GM21717 (cell line): ENCODE measurements at regions not wholly inside any gene's neighbourhood (a gene's known extent, or its start where the extent isn't known, plus 50 kb on each side); places are given as distances from the start of the nearest gene placed in this dataset.

ENCODE experiments used
- ATAC-seq: cut with Tn5 transposase; IDR thresholded peaks from one replicate; pipeline ENCODE4 v1.9.1; 2021; ENCODE audit warnings: mild to moderate bottlenecking, moderate library complexity; ENCODE audit not compliant: unreplicated experiment

DNA sequence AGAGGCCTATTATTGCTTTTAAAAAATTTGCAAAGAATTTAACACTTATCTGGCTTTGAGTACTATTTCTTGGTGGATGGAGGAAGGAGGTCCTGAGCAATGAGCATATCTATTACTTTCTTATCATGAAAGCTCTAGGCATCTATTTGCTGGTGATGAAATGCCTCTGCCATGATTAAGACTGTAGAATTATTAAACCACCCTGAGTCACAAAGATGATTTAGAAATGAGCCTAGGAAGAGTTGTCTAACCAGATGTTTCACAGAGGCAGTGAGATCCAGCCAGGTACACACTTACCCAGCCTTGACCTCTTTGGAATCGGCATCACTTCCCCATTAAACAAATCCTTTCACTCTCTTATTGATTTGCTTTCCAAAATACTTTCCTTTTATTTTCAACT is 304.4 kb upstream of the KIF2A start:
- no peak for ATAC-seq

DNA sequence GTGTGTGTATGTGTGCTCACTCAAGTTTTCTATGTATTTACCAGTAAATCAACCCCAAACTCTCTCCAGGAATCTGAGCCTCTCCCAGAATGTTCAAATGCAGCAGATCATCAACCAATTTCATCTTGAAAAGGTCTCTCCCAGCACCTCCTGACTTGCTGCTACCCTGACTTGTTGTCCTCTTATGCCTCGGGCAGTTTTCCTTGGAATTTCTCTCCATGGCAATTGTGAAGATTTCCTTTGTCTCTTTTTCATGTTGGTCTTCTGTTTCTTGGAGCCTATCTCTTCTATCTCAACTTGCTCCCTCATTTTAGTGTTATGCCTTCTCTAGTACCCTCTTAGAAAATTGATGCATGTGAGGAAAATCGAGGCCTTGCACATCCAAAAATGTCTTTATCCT is 303.6 kb upstream of the KIF2A start:
- no peak for ATAC-seq

DNA sequence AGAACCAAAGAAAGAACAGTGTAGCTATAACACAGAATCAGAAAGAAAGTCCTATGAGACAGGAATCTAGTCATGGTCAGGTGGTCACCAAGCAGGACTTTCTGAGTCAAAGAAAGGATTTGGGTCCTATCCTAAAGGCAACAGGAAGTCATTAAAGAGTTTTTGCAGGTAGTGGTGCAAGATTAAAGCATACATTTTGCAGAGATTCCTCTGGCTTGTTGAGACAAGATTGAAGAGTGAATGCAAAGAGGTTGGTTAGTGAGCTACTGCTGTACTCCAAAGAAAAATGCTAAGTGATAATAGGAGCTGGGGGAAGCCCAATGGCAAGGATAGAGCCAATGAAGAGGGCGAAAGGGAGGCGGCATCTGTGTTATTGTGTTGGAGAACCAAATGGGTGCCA is 300.5 kb upstream of the KIF2A start:
- ATAC-seq = no peak

DNA sequence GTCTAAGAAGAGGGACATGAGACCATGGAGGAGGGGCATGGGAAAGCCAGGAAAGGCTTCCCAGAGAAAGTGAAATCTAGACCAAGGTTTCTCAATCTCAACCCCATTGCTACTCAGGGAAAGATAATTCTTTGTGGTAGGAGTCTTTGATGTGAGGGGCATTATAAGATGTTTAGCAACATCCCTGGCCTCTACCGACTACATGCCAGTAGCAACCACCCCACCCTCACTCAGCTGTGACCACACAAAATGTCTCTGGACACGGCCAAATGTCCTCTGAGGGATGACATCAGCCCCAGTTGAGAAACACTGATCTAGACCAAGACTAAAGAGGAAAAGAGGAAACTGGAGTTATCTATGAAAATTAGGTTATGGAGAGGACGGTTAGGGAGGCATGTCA is 298.5 kb upstream of the KIF2A start:
- no peak for ATAC-seq

DNA sequence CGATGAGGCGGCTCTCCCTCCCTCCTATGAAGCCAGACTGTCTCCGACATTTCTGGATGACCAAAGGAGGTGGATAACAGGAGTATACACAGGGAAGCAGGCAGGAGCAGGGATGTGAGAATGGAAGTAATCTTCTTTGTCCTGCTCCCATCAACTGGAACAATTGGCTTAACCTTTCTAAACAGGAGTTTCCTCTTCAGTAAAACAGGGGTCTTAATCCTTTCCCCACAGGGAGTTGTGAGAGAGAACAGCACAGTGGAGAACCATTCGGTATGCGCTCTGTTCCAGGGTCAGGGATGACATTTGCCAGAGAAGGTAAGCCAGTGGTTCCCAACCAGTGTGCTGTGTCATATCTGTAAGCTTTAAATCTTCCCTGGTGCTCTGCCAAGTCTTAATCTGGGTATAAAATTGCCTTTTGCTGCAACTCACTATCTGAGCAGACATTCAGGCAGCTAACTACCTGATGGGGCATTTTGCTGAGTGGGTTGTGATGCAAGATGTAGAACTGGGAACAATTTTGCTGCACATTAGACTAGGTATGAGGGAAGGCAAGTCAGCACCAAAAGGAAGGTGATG is 294.8 kb upstream of the KIF2A start:
- no peak for ATAC-seq

DNA sequence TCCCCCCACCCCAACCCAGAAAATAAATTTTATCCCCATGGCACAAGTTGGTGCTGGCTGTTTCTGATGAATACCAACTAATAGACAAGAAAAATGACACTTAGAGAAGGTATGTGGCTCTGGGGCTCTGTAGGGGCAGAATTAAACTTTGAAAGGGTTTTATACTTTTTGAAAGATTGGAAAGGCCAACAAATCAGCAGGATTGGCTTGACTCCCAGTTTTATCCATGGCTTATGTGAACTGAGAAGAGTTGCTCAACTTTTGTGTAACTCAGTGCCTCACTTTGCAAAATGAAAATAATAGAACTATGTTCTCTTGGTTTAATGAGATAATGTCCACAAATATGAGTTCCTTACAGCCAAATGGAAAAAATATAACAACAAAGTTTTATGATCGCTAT is 288.9 kb upstream of the KIF2A start:
- no peak for ATAC-seq

DNA sequence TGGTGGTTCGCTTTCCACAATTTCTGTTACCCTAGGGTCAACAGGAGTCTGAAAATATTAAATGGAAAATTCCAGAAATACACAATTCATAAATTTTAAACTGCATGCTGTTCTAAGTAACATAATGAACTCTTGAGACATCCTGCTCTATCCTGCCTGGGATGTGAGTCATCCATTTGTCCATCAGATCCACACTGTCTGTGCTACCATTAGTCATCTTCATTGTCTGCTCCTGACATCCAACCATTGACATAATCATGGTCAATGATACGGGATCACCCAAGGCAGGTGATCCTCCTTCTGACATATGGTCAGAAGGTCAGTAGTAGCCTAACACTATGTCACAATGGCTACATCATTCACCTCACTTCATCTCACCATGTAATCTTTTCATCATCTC is 276.7 kb upstream of the KIF2A start:
- no peak for ATAC-seq

DNA sequence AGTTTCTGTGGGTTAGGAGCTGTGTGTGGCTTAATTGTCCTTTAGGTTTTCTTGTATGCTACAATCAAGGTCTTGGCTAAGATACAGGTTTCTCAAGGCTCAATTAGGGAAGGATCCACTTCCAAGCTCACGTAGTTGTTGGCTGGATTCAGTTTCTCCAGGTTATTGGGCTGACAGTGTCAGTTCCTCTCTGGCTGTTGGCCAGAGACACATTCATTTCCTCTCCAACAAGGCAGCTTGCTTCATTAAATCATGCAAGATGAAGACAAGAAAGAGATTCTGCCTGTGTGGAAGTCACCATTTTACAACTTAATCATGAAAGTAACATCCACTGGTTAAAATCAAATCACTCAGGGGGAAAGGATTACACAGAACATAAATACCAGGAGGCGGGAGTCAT is 275.7 kb upstream of the KIF2A start:
- no peak for ATAC-seq

DNA sequence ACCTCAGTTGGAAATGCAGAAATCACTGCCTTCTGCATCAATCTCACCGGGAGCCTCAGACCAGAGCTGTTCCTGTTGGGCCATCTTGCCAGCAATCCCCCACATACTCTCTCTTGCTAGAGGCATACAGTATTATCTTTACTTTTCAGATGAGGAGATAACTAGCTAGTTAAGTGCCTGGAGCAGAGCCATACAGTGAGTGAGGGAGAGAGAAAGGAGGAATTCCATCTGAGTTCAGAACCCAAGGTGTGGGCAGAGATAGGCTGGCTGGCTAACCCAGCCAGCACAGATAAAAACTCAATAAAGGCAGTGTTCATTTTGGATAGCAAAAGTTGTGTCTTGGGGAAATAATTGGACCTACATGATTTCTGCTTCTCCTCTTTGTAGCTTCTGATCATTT is 268.0 kb upstream of the KIF2A start:
- ATAC-seq = no peak

DNA sequence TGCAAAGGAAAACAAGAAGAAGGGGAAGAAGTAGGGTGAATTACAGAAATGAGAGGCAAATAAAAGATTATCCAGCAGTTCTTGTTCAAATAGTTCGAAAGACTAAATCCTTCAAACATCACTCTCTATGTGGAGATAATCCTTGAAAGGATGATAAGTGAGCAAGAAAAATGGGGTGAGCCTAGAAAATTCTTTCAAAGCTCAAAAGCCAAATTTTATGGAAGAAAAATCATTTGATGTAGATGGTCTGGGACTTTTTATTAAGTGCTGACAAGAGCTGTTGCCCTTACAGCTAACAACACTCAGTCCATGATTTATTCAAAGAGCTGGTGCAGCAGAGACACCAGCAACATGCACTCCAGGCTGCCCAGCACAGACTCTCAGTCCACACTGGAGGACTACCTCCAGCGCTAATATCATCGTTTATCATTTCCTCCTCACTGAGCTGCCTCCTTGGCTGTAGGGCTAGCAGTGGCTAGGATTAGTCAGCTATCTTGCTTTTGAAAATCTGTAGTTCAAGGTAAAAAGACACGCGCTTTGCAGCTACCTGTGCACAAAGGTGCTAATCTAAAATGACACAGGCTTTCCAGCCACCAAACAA is 264.8 kb upstream of the KIF2A start:
- ATAC-seq = no peak

DNA sequence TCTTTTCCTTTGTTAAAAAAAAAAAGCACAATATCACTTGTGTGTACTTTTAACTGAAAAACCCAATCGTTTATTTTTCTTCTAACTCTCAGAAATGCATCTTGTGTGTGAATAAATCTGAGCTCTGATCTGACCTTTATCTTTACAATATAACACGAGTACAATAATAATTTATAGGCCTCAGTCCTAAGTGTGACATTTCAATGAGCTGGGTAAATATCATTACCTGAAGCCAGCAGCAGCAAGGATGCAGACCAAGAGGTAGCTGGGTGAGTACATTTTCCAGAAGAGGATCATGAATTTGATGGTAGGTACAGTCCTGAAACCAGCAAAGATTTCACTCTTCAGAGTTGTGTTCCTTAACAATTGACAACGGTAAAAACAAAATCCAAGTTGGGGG is 264.0 kb upstream of the KIF2A start:
- ATAC-seq = no peak

DNA sequence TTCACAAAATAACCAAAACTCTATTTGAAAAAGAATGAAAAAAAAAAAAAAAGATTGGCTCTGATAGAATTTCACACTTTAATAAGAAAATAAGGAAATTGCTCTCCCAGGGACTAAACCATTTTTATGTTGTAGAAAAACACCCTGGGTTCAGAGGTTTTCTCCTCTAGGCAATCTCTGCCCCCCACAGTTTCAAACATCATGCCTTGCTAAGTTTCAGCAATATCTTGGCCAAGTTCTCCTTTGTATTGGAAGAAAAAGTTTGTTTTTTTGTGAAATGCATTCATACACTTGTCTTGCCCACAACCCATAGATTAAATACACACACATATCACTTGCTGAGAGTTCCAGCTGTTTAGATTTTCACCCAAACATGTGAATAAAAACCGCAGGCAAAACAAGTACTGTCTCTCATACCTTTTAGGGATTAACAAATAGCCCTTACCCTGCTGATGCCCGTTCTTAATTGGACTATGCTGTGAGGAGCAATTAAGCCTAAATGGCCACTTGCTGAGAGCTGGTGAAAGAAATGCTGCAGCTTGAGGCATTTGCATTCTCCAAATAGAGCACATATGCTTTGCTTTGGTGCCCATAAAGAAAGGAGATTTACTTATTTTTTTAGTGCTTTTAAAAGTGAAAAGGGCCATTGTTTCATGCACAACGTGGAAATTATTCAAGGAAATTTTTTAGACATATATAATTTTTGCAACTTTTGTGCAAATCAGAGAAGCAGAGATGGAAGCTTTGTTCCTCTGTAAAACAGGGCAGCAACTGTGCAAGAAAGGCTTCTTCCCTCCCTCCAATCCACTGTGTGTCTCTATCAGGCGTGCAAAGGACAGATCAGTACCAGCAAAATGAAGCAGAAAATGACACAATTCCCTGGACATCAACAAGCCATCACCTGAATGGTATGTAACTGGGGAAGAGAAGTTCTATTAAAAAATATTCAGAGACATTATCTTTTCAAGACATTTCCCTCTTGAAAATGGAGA is 262.4 kb upstream of the KIF2A start:
- ATAC-seq = no peak

DNA sequence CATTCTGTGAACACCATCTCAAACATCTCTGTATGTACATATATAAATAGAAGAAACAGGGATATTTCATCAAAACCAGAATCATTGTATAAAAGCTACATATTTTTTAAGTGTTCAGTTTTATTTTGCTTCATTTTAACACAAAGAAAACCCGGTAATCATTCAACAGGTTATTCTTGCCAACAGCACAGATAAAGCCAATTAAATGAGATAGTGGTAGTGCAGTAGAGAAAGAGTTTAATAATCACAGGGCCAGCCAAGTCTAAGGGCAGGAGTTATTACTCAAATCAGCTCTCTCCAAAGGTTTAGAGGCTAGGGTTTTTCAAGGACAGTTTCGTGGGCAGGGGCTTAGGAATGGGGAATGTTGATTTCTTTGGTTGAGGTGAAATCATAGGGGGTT is 261.0 kb upstream of the KIF2A start:
- no peak for ATAC-seq

DNA sequence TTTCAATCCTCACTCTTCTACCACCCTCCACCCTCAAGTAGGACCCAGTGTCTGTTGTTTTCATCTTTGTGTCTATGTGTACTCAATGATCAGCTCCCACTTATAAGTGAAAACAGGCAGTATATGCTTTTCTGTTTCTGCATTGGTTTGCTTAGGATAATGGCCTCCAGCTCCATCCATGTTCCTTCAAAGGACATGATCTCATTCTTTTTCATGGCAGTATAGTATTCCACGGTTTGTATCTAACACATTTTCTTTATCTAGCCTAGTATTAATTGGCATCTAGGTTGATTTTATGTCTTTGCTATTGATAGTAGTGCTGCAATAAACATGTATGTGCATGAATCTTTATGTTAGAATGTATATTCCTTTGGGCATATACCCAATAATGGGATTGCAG is 259.8 kb upstream of the KIF2A start:
- ATAC-seq = no peak

DNA sequence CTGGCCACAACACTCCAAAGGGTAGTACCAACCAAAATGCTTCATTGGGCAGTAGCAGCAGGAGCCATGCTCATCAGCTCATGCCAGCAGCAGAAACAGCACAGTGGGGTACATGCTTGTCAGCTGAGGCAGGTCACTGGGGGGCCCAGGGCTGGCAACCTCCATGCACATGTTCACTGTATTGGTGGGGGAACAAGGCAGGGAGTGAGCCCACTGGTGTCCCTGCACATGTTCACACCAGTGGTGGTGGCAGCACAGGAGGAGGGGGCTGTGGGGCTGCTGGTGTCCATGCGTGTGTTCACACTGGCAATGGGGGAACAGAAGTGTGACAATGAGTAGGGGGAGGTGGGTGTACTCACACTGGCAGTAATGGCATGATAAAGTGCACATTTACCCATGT is 254.3 kb upstream of the KIF2A start:
- ATAC-seq = no peak

DNA sequence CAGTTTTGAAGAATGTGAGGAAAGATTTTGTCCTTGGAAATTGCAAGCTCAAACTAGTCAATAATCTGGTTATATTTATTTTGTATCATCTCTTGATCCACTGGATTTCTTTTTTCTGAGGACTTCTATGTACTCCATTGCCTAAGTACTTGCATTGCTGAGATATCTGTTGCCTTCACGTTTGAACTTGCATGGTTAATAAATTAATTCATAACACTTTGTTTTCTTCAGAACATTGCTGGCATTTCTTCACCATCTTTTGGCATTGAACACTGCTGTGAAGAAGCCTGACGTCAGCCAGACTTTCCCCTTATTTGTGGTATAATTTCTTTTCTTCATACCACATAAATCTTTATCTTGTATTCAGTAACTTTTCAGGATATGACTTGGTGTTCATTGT is 246.0 kb upstream of the KIF2A start:
- ATAC-seq = no peak

DNA sequence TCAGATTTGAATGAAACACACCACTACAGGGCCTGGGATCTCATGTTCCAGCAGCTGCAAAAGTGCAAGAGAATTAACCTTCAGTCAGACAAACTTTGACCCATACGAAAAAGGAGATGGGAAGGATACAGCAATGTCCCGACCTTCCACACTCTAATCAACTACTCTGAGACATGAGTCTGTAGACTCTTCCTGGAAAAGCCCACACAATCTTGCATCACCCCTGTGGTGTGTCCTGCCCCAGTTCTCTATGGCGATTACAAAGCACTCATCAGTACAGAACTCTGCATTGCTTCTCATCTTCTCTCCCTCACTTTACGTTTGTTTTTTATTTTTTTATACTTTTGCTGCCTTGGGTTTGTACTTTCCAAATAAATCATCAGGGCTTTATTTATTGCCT is 241.0 kb upstream of the KIF2A start:
- no peak for ATAC-seq

DNA sequence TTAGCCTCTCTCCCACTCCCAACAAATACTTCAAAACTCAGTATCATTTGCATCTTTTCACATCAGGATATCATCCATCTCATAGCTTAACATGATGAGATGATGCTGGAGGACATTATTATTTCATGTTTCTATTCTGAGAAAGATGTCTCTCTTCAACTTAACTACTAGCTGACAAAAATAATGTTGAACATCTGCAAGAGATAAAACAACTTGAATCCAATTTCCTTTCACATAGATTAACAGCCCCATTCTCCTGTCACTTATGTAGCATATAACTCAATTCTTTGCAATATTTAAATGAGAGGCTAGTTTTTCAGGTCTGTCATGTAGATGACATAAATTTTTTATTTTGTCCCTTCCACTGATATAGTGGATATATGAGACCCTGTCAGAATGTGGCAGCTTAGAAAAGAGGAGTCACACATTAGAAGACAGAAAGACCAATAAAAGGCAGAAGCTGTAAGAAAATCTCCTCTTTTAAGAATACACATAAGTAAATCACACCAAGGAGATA is 239.2 kb upstream of the KIF2A start:
- no peak for ATAC-seq

DNA sequence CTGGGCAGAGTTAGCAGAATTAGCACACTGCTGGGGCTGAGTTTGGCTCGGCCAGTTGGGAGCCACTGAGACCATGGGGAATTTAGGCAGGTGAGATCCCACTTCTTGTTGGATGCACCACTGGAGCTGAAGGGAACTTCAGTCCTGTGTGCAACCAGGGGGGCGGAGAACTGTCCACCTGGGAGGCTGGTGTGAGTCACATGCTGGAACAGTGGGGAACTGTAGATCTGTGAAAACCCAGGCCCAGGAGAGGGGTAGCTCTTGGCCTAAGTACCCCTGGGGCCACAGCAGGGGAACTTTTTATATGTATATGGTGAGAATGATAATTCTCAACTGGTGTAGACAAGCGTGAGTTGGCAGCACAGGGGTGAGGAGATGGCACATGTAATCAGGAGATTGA is 237.5 kb upstream of the KIF2A start:
- ATAC-seq = no peak

DNA sequence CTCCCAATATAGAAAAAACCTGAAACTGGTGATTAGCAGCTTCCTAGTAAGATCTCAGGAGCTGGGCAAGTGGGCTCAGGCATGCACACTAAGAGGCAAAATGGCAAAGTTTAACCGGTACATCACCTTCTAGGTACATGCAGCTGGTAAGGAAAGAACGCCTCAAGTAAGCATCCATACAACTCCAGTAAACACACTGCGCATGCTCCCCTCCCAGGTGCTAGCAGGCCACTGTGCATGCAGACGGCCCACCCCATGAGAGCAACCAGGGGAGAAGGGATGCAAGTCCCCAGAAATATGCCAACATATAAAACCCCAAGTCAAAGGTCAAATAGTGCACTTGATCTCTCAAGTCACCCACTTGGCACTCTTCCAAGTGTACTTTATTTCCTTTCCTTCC is 228.6 kb upstream of the KIF2A start:
- ATAC-seq = no peak

DNA sequence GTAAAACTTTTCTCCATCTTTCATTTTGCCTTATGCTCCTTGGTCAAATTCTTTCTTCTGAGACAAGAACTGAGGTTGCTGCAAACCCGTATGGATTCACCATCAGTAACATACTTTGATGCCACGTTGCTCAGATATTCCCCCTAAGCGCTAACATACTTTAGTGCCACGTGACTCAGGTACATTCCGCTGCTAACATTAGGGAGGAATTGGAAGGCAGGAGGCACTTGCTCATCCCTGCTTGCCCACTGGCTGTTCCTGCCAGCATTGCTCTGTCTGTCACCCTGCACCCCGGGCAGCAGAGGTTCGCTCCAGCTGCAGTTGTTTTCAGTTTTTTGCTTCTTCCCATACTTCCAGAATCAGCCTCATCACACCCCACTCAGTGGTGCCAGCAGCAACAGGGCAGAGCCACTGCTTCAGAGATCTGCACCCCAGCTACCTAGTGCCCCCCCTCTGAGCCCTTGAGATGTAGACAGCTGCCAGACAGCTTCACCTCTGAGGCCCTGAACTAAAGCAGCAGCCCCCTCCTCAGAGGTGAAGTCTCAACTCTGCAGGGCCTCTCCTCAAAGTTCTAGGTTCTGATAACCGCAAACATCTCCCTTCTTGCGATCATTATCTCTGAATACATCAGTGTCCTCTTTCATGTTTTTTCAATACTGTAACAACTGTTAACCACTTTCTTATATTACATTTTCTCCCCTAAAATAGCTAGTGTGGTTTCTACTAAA is 228.0 kb upstream of the KIF2A start:
- no peak for ATAC-seq
